Fibroblast of the aortic adventitia (primary cell): ENCODE measurements at regions not wholly inside any gene's neighbourhood (a gene's known extent, or its start where the extent isn't known, plus 50 kb on each side); places are given as distances from the start of the nearest gene placed in this dataset.

Source experiments
- DNase-seq: peaks from one replicate; pipeline ENCODE4 v3.0.0-alpha.2; 2010; ENCODE audit warnings: low read depth
- H3K4me3 ChIP-seq: 2 replicates; pipeline ENCODE4 v1.5.1; 2011; ENCODE audit warnings: low read depth, mild to moderate bottlenecking, control low read depth, low read length, moderate library complexity
- TF ChIP-seq, protein P1 (sequence below): IDR thresholded peaks from 2 replicates; pipeline ENCODE4 v1.5.1; 2011; ENCODE audit warnings: mild to moderate bottlenecking, low read length, control low read depth, inconsistent platforms; ENCODE audit not compliant: insufficient read depth

DNA sequence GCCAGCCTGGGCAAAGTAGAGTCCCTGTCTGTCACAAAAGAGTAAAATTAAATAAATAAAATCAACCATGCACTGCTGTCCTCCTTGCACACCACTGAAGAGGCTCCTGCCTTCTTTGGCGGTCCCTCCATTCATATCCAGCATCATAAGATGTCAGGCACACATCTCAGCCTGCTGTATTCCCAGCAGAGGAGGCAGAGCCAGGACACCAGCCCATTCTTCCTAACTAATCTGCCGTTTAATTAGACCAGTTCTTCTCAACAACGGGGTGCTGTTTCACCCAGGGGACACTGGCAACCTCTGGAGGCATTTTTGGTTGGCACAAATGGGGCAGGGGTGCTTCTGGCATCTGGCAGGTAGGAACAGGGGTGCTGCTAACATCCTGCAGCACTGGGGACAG, 119.7 kb downstream of the ETS2 start:
- TF ChIP-seq, protein P1, sequence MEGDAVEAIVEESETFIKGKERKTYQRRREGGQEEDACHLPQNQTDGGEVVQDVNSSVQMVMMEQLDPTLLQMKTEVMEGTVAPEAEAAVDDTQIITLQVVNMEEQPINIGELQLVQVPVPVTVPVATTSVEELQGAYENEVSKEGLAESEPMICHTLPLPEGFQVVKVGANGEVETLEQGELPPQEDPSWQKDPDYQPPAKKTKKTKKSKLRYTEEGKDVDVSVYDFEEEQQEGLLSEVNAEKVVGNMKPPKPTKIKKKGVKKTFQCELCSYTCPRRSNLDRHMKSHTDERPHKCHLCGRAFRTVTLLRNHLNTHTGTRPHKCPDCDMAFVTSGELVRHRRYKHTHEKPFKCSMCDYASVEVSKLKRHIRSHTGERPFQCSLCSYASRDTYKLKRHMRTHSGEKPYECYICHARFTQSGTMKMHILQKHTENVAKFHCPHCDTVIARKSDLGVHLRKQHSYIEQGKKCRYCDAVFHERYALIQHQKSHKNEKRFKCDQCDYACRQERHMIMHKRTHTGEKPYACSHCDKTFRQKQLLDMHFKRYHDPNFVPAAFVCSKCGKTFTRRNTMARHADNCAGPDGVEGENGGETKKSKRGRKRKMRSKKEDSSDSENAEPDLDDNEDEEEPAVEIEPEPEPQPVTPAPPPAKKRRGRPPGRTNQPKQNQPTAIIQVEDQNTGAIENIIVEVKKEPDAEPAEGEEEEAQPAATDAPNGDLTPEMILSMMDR: no peak
- peak overlapping the region; percentile 9 for H3K4me3 ChIP-seq
- no peak for DNase-seq

DNA sequence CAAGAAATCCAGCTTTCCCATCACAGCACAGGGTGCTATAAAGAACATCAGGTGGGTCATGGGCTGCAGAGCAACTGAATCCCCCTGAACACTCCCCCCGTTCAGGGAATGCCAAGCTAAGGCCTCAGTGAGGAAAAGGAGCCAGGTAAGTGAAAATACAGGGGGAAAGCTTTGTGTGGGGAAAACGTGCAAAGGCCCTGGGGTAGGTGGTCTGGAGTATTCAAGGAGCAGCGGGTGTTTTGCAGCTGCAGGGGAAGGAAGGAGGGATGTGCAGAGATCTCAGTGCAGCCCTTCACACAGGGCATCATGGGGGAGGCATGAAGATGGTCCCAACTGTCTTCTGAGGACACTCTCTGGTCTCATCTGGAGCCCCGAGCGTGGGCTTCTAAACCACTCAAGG, 119.2 kb downstream of the ETS2 start:
- no peak overlapping the region for H3K4me3 ChIP-seq
- TF ChIP-seq, protein P1: no peak
- DNase-seq: no peak

DNA sequence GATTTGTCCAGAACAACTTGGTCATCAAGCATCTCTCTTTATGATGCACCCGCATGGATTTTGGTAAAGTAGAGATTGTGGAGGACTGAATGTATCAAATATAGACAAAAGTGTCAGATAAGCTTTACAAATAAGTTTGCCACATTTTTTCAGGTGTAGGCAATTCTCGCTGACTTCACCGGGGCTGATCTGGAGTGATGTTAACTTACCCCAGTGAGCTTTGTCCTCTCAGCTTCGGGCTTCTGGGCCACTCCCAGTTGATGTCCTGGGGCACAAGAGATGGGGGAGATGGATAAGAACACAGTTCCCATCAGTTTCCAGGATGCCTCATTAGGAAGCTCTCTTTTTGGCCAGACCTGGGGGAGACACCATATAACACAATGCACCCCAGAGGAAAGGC, 117.7 kb downstream of the ETS2 start:
- H3K4me3 ChIP-seq: no peak overlapping the region
- TF ChIP-seq, protein P1: no peak
- no peak for DNase-seq

DNA sequence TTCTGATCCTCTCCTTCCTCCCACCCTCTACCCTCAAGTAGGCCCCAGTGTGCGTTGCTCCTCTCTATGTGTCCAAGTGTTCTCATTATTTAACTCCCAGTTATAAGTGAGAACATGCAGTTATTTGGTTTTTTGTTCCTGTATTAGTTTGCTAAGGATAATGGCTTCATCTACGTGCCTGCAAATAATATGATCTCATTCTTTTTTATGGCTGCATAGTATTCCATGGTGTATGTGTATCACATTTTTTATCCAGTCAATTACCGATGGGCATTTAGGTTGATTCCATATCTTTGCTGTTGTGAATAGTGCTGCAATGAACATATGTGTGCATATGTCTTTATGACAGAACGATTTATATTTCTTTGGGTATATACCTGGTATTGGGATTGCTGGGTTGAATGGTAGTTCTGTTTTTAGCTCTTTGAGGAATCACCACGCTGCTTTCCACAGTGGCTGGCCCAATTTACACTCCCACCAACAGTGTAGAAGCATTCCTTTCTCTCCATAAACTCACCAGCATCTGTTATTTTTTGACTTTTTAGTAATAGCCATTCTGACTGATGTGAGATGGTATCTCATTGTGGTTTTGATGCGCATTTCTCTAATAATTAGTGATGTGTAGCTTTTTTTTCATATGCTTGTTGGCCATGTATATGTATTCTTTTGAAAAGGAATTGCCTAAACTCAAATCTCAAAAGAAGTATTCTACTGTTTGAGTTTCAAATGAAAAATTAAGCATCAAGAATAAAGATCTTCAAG, 116.9 kb downstream of the ETS2 start:
- no peak for DNase-seq
- TF ChIP-seq, protein P1: no peak
- H3K4me3 ChIP-seq: no peak overlapping the region

DNA sequence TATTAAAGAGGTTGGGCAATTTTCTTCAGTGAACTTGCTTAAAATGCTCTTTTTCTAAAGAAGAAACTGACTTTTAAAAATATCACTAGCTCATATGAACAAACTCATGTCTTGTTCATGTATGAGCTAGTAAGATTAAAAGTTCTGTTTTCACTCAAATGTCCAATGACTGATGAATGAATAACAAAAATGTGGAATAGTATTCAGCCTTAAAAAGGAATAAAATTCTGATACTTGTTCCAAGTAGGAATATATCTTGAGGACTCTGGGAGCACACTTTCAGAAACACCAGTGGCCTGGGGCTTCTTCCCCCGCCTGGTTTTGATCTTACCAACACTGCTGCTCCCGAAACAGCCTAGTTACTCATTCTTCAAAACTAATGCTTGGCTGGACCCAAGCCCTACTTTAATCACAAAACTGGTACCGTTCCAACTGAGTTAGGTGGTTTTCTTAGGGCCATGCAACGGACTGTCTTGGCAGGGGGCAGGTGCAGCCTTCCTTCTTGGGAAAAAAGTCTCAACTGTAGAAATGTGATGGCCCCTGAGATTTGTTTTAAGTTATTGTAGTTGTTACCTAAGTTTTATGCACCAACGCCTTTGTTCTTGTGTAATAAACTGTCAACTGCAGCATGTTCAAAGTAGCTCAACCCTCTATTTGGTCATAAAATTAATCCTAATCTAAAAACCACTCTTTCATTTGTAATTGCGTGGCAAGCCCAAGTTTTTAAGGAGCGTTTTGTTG, 116.0 kb downstream of the ETS2 start:
- DNase-seq: peak; percentile 60
- TF ChIP-seq, protein P1: no peak
- H3K4me3 ChIP-seq: no peak overlapping the region

DNA sequence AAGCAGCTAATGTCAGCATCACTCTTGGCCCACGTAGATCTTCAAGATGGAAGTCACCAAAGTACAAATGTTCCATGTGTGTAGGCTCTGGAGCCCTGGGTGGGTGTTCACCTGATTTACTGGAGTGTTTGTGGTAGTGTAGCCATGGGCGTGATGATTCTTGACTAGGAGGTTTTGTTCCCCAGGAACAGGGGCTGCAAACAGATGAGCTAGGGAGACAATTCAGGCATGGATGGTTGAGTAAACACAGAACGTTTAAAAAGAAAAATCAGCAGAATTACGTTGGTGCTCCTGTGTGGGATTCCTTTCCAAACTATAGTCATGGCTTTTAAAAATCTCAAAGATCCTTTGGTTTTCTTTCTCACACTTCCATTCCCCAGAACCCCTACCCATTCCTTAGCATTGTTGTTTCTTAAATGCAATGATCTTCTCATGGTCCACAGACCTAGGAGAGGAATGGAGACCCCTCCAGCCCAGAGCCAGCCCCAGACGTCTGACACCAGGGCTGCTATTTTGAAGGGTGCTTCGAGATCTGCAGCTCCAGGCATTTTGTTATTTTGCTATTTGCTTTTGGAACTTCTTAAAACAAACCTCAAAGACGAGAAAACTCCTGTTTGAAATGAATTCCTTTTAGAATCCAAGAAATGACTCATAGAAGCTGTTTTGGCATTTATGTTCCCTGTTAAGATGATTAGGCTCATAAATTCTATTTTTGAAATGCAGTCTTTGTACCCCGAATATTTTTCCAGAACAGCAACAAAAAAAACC, 115.1 kb downstream of the ETS2 start:
- no peak overlapping the region for H3K4me3 ChIP-seq
- peak; percentile 87 for DNase-seq
- TF ChIP-seq, protein P1: no peak
